T-helper 17 cell (primary cell): ENCODE measurements at regions not wholly inside any gene's neighbourhood (a gene's known extent, or its start where the extent isn't known, plus 50 kb on each side); places are given as distances from the start of the nearest gene placed in this dataset.
"Not testable (repeated sequence)": the region's sequence is repeated elsewhere in the genome, so short reads cannot be mapped to it uniquely, and the experiment has no call there.

Source experiments
- ATAC-seq: fragments of 150-1000 bp; cut with Tn5 transposase; 2 replicates; pipeline ENCODE4 v1.10.0; 2021; ENCODE audit warnings: mild to moderate bottlenecking, moderate library complexity
- DNase-seq, 3 donors: peaks; one replicate each; pipeline versions ENCODE4 v3.0.0 to v3.0.0-alpha.2; 2020 to 2021
- H3K9me3 ChIP-seq: one replicate; pipeline ENCODE4 v1.7.0; 2013; ENCODE audit warnings: low read length, mild to moderate bottlenecking; ENCODE audit not compliant: control insufficient read depth, poor library complexity, severe bottlenecking
- H3K27ac Mint-ChIP-seq: one replicate; pipeline ENCODE4 v1.8.0; 2022; ENCODE audit warnings: mild to moderate bottlenecking, moderate library complexity, mixed read lengths
- H3K27me3 Mint-ChIP-seq: one replicate; pipeline ENCODE4 v1.8.0; 2022; ENCODE audit warnings: mixed read lengths
- H3K36me3 Mint-ChIP-seq: one replicate; pipeline ENCODE4 v1.8.0; 2022; ENCODE audit warnings: low read depth, mixed read lengths
- H3K4me1 Mint-ChIP-seq: one replicate; pipeline ENCODE4 v1.8.0; 2022; ENCODE audit warnings: mild to moderate bottlenecking, mixed read lengths
- H3K4me3 Mint-ChIP-seq: one replicate; pipeline ENCODE4 v1.8.0; 2022; ENCODE audit warnings: mild to moderate bottlenecking, moderate library complexity, mixed read lengths

DNA sequence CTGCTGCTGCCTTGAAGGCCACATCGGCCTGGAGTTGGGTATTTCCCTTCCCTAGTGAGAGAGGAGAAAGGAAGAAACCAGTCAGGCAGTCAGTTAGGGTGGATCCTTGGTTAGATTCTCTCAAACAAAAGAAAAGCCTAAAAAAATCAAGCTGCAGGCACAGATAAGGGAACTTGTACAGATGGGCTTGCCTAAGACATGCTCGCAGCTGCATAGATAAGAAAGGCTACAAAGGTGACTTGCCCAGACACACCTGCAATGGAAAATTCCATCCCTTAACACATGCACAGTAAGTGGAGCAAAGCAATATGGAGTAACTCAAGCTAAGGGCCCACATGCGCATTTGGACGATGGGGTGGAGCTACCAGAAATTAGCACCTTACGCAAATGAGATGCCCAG lies 199.7 kb upstream of the ARPP21 start:
- Mint-ChIP-seq H3K27ac (no peak overlapping the region), H3K36me3 (no peaks in the 10 kb centered on the region), H3K27me3 (no peaks in the 10 kb centered on the region), H3K4me3 (no peak overlapping the region), H3K4me1 (no peaks in the 10 kb centered on the region)
- ATAC-seq (no peak), DNase-seq (no peak)
- peaks cover 3% of the 10 kb centered on the region for H3K9me3 ChIP-seq

DNA sequence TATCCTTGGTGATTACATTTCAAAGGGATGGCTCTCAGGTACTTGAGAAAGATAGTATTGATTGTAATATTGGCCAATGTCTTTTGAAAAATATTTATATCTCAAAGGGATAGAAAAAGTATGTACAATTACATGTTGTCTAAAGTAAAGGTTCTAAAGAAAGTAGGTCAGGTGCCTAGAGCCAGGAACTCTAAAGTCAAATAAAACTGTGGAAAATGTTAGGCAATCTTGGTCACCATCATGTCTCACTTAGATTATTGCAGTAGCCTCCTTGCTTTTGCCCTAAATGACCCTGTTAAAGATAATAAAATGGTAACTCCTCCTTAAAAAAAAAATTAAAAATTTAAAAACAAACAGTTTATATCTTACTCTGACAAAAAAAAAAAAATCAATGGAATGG lies 198.5 kb upstream of the ARPP21 start:
- Mint-ChIP-seq H3K4me3 (no peak overlapping the region), H3K4me1 (no peaks in the 10 kb centered on the region), H3K36me3 (no peaks in the 10 kb centered on the region), H3K27ac (no peak overlapping the region), H3K27me3 (no peaks in the 10 kb centered on the region)
- peaks cover 3% of the 10 kb centered on the region for H3K9me3 ChIP-seq
- DNase-seq (no peak), ATAC-seq (no peak)

DNA sequence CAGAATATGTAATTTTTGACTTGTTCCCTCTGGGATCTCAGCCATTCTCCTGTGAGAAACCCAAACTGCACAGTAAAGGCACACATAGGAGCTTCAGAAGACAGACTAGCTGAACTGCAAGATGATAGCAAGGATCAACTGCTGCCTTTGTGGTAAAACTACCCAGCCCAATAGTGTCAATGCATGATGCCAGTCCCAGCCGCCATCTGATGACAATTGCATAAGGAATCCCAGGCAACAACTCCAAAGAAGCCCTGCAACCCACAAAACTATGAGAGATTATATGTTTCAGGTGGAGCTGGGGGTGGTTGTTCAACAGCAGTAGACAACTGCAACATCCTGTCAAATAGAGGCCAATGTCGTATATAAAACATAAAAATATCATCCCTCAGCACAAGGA lies 192.4 kb upstream of the ARPP21 start:
- Mint-ChIP-seq H3K36me3 (no peaks in the 10 kb centered on the region), H3K27me3 (no peaks in the 10 kb centered on the region), H3K4me3 (no peak overlapping the region), H3K4me1 (no peaks in the 10 kb centered on the region), H3K27ac (no peak overlapping the region)
- ATAC-seq: no peak
- DNase-seq: no peak
- H3K9me3 ChIP-seq: no peaks in the 10 kb centered on the region

DNA sequence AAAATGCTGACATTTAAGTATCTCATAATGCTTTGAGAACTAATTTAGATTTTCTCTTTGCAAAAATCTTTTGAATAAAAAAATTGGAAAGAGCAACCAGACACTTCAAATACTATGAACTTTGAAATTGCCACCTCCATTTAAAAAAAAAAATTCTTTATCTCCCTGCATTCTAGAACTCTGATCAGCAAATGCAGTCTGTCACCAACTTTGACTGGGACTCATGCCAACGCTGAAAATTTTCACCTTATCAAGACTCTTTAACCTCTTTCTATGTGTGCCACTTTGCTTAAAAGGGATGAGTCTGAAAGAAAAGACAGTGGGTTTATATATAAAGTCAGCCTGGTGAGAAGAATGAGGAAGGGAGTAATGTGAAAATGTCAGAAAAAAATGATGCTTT lies 191.2 kb upstream of the ARPP21 start:
- Mint-ChIP-seq H3K4me3 (no peak overlapping the region), H3K27ac (no peak overlapping the region), H3K27me3 (no peaks in the 10 kb centered on the region), H3K36me3 (no peaks in the 10 kb centered on the region), H3K4me1 (no peaks in the 10 kb centered on the region)
- ATAC-seq: no peak
- H3K9me3 ChIP-seq: no peaks in the 10 kb centered on the region
- DNase-seq: no peak

DNA sequence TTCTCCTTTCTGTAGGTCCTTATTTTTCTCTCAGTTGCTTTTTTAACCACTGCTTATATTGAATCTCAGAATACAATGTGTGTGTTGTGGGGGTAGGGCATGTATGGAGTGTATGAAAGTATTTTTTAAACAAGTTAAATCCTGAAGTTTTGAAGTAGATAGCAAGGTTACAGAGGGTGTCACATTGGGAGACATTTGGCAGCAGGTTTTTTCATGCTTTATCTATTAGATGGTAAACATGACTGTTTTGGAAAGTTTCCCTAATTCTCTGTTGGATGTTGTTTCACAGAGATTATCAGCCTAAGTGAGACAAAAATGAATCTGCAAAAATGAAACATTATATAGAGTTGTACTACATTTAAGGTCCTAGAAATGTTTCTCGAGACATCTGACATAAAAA lies 190.6 kb upstream of the ARPP21 start:
- no peaks in the 10 kb centered on the region for H3K36me3 Mint-ChIP-seq
- H3K4me1 Mint-ChIP-seq: no peaks in the 10 kb centered on the region
- H3K4me3 Mint-ChIP-seq: no peak overlapping the region
- DNase-seq: no peak
- no peaks in the 10 kb centered on the region for H3K27me3 Mint-ChIP-seq
- H3K27ac Mint-ChIP-seq: no peak overlapping the region
- no peaks in the 10 kb centered on the region for H3K9me3 ChIP-seq
- no peak for ATAC-seq

DNA sequence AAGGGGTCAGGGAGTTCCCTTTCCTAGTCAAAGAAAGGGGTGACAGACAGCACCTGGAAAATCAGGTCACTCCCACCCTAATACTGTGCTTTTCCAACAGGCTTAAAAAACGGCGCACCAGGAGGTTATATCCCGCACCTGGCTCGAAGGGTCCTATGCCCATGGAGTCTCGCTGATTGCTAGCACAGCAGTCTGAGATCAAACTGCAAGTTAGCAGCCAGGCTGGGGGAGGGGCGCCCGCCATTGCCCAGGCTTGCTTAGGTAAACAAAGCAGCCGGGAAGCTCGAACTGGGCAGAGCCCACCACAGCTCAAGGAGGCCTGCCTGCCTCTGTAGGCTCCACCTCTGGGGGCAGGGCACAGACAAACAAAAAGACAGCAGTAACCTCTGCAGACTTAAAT lies 184.5 kb upstream of the ARPP21 start:
- not testable (repeated sequence) for ATAC-seq, H3K36me3 Mint-ChIP-seq

DNA sequence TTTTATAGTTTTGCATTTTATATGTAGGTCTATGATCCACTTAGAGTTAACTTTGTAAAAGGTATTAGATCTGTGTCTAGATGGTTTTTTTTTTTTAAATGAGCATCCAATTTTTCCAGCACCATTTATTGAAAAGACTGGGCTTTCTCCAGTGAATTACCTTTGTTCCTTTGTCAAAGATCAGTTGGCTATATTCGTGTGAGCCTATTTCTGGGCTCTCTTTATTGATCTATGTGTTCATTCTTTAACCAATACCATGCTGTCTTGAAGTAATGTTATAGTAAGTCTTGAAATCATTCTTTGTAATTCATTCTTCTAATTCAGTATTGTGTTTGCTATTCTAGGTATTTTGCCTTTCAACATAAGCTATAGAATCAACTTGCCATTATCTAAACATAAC lies 165.4 kb upstream of the ARPP21 start:
- H3K27ac Mint-ChIP-seq: no peak overlapping the region
- ATAC-seq (no peak), DNase-seq (no peak)
- no peak overlapping the region for H3K4me3 Mint-ChIP-seq
- no peaks in the 10 kb centered on the region for H3K4me1 Mint-ChIP-seq
- no peaks in the 10 kb centered on the region for H3K36me3 Mint-ChIP-seq
- no peaks in the 10 kb centered on the region for H3K27me3 Mint-ChIP-seq
- H3K9me3 ChIP-seq: no peaks in the 10 kb centered on the region

More for the DNA sequence above, 184.5 kb upstream of the ARPP21 start:
- H3K27ac Mint-ChIP-seq, H3K4me1 Mint-ChIP-seq, H3K9me3 ChIP-seq, H3K27me3 Mint-ChIP-seq, H3K4me3 Mint-ChIP-seq, DNase-seq: not testable (repeated sequence)

DNA sequence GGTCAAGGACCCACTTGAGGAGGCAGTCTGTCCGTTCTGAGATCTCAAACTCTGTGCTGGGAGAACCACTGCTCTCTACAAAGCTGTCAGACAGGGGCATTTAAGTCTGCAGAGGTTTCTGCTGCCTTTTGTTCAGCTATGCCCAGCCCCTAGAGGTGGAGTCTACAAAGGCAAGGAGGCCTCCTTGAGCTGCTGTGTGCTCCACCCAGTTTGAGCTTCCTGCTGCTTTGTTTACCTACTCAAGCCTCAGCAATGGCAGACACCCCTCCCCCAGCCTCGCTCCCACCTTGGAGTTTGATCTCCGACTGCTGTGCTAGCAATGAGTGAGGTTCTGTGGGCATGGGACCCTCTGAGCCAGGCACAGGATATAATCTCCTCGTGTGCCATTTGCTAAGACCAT lies 156.8 kb upstream of the ARPP21 start:
- not testable (repeated sequence) for H3K4me1 Mint-ChIP-seq, H3K27ac Mint-ChIP-seq, H3K9me3 ChIP-seq, H3K4me3 Mint-ChIP-seq, ATAC-seq, H3K36me3 Mint-ChIP-seq, H3K27me3 Mint-ChIP-seq, DNase-seq

DNA sequence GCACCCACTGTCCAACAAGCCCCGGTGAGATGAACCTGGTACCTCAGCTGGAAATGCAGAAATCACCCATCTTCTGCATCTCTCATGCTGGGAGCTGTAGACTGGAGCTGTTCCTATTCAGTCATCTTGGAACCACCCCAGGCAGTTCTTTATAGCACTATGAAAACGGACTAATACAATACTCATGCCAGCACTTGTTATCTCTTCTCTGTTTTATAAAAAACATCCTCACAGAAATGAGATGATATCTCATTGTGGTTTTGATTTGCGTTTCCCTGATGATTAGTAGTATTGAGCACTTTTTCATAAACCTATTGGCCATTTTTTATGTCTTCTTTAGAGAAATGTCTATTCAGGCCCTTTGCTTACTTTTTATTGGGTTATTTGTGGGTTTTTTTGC lies 156.2 kb upstream of the ARPP21 start:
- H3K4me1 Mint-ChIP-seq: no peaks in the 10 kb centered on the region
- no peaks in the 10 kb centered on the region for H3K9me3 ChIP-seq
- no peak overlapping the region for H3K27ac Mint-ChIP-seq
- no peak overlapping the region for H3K4me3 Mint-ChIP-seq
- no peaks in the 10 kb centered on the region for H3K27me3 Mint-ChIP-seq
- no peaks in the 10 kb centered on the region for H3K36me3 Mint-ChIP-seq
- DNase-seq (no peak), ATAC-seq (no peak)

DNA sequence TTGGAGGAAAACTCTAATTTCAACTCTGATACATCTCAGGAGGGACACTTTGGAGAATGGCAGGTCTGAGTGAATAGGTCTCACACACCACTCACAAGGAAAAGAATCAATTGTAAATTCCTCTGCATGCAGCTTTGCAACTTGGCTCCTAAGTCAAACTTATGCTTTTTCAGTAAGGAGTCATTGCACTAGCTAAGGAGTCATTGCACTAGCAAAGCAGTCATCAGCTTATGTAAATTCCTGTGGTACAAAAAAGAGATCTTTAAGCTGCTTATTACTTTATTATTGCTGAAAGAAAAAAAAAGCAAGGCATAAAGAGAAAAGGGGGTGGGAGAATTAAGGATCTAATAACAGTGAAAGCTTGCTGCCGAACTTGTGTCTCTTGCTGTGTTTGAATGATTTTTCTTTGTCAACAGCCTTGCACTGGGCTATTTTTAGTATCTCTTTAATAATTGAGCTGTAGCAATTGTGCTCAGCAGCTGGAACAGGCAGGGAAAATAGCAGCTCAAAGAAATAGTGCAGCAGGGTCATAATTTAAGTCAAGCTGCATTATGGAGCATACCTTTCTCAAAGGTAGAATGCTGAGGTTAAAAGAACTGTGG lies 154.3 kb upstream of the ARPP21 start:
- DNase-seq: no peak
- H3K4me3 Mint-ChIP-seq: no peak overlapping the region
- no peak for ATAC-seq
- H3K27ac Mint-ChIP-seq: no peak overlapping the region
- H3K36me3 Mint-ChIP-seq: no peaks in the 10 kb centered on the region
- H3K9me3 ChIP-seq: no peaks in the 10 kb centered on the region
- H3K4me1 Mint-ChIP-seq: no peaks in the 10 kb centered on the region
- H3K27me3 Mint-ChIP-seq: no peaks in the 10 kb centered on the region

DNA sequence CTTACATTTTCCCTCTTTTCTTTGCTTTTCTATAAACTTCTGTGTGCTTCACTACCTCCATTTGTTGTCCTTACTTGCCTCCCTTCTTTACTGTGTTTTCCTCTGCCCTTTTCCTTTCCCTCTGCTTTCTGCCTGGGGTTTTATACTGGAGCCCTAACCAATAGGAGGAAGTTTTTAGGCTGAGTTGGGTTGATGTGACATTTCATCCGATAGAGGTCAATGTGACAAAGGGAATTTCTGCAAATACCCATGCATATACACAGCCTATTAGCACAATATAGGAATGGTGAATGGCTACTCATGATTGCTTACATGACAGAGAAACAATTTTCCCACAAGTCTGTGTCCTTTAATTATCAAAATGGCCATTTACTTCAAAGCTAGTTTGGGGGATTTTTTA lies 153.0 kb upstream of the ARPP21 start:
- ATAC-seq (no peak), DNase-seq (no peak)
- H3K27me3 Mint-ChIP-seq: no peaks in the 10 kb centered on the region
- no peak overlapping the region for H3K27ac Mint-ChIP-seq
- H3K36me3 Mint-ChIP-seq: no peaks in the 10 kb centered on the region
- no peaks in the 10 kb centered on the region for H3K9me3 ChIP-seq
- no peak overlapping the region for H3K4me3 Mint-ChIP-seq
- H3K4me1 Mint-ChIP-seq: no peaks in the 10 kb centered on the region

DNA sequence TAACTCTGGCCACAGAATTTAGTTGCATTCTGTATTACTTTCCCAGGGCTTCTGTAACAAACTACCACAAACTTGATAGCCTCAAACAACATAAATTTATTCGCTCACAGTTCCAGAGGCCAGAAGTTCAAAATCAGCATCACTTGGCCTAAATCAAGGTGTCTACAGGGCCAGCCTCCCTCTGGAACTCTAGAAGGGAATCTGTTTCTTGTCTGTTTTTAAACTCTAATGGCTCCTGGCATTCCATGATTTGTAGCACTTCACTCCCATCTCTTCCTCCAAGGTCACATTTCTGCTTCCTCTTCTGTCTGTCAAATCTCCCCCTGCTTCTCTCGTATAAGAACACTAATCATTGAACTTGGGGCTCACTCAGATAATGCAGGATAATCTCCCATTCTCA lies 151.9 kb upstream of the ARPP21 start:
- Mint-ChIP-seq H3K27ac (no peak overlapping the region), H3K36me3 (no peaks in the 10 kb centered on the region), H3K27me3 (no peaks in the 10 kb centered on the region), H3K4me1 (no peaks in the 10 kb centered on the region), H3K4me3 (no peak overlapping the region)
- H3K9me3 ChIP-seq: no peaks in the 10 kb centered on the region
- ATAC-seq (no peak), DNase-seq (no peak)

DNA sequence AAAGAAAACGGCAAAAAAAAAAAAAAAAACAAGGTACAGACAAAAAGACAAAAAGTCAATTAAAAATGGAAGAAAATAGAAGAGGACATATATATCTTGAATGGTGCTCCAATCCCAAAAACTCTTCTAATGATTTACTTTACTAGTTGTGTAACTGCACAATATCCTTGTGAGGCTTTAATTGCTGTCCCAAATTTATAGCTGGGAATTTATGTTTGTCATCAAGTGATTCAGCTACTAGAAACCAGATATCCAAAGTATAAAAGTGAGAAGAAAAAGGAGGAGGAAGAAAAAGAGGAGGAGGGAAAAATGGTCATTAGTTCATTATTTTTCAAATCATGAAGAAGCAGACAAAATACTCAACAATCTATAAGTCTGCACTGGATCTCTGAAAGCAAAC lies 150.8 kb upstream of the ARPP21 start:
- ATAC-seq (no peak), DNase-seq (no peak)
- H3K4me3 Mint-ChIP-seq: no peak overlapping the region
- no peaks in the 10 kb centered on the region for H3K9me3 ChIP-seq
- no peaks in the 10 kb centered on the region for H3K27me3 Mint-ChIP-seq
- H3K27ac Mint-ChIP-seq: no peak overlapping the region
- no peaks in the 10 kb centered on the region for H3K4me1 Mint-ChIP-seq
- H3K36me3 Mint-ChIP-seq: no peaks in the 10 kb centered on the region

DNA sequence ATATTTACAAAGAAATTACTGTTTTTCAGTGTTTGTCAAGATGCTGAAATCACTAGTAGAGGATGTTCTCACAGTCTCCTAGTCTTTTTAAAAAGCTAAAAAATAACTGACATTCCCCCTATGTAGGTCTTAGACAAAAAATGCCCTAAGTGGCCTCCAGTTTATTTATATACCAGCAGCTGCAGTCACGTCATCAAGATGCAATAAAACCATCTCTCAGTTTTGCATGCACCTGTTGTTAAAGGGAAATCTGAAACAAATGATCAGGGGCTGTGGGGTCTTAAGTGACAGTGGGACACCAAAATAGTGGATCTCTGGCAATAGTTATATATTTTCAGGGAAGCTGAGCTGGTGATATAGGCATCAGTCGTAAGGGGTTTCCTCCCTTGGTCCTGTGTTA lies 146.5 kb upstream of the ARPP21 start:
- Mint-ChIP-seq H3K4me1 (no peaks in the 10 kb centered on the region), H3K27me3 (no peaks in the 10 kb centered on the region), H3K4me3 (no peak overlapping the region), H3K27ac (no peak overlapping the region), H3K36me3 (no peaks in the 10 kb centered on the region)
- DNase-seq (no peak), ATAC-seq (no peak)
- no peaks in the 10 kb centered on the region for H3K9me3 ChIP-seq
